ENCODE measurements at regions not wholly inside any gene's neighbourhood (a gene's known extent, or its start where the extent isn't known, plus 50 kb on each side); places are given as distances from the start of the nearest gene placed in this dataset.

- no peak for DNase-seq
Measured at GRCh38 chr6:169988769-169989550, 237.5 kb downstream of the ERMARD start.

- DNase-seq = no peak
Measured at GRCh38 chr6:169986848-169987498, 235.6 kb downstream of the ERMARD start.

GRCh38 chr6:169986171-169986847 is 234.9 kb downstream of the ERMARD start:
- DNase-seq = no peak

- DNase-seq = no peak
Measured at GRCh38 chr6:169985121-169986015, 233.9 kb downstream of the ERMARD start.

GRCh38 chr6:169984181-169985120 is 233.0 kb downstream of the ERMARD start:
- peak; percentile 5 for DNase-seq

GRCh38 chr6:169983651-169984050 is 232.2 kb downstream of the ERMARD start:
- peak; percentile 17 for DNase-seq

- DNase-seq = peak; percentile 24
Measured at GRCh38 chr6:169982461-169983386, 231.3 kb downstream of the ERMARD start.

- DNase-seq = peak; percentile 6
Measured at GRCh38 chr6:169981969-169982368, 230.5 kb downstream of the ERMARD start.

GRCh38 chr6:169981568-169981967 is 230.1 kb downstream of the ERMARD start:
- peak; percentile 2 for DNase-seq

GRCh38 chr6:169980826-169981450 is 229.5 kb downstream of the ERMARD start:
- DNase-seq = peak; percentile 22

- DNase-seq = peak; percentile 6
Measured at GRCh38 chr6:169979873-169980432, 228.5 kb downstream of the ERMARD start.

- DNase-seq = peak; percentile 29
Measured at GRCh38 chr6:169978615-169979161, 227.3 kb downstream of the ERMARD start.

GRCh38 chr6:169977434-169978265 is 226.2 kb downstream of the ERMARD start:
- DNase-seq = no peak

GRCh38 chr6:169976301-169977081 is 225.1 kb downstream of the ERMARD start:
- DNase-seq = no peak

- DNase-seq = no peak
Measured at GRCh38 chr6:169975701-169976100, 224.3 kb downstream of the ERMARD start.

GRCh38 chr6:169975286-169975685 is 223.9 kb downstream of the ERMARD start:
- DNase-seq = no peak

GRCh38 chr6:169974663-169975062 is 223.2 kb downstream of the ERMARD start:
- DNase-seq = no peak

All from left hindlimb (tissue), 1 donor.